Fibroblast of lung (primary cell): ENCODE measurements at regions not wholly inside any gene's neighbourhood (a gene's known extent, or its start where the extent isn't known, plus 50 kb on each side); places are given as distances from the start of the nearest gene placed in this dataset.

Experiments
- CTCF ChIP-seq, 2 donors: IDR thresholded peaks in 1 of 2; conservative IDR thresholded peaks in 1 of 2; 1 replicate in 1 of 2; 2 replicates in 1 of 2; pipeline ENCODE4 v1.5.1; 2011 to 2012; ENCODE audit warnings: low read length in 2 of 2, control low read depth in 1 of 2, inconsistent platforms in 1 of 2, low read depth in 1 of 2, mild to moderate bottlenecking in 1 of 2
- EZH2 ChIP-seq: IDR thresholded peaks from 2 replicates; pipeline ENCODE4 v1.5.1; 2012; ENCODE audit warnings: low read length, control low read depth, mild to moderate bottlenecking; ENCODE audit errors: missing control alignments

GRCh38 chrX:140848800-140849199, 139.2 kb downstream of the LINC00632 start:
- TF ChIP-seq CTCF (conservative IDR thresholded peaks at IDR 0.05 in 1 of 2, IDR thresholded peaks at IDR 0.05 in 1 of 2; ENCODE audit: low read depth in 1 of 2, low read length in 2 of 2) (no peak), EZH2 (no peak)
